ENCODE measurements at regions not wholly inside any gene's neighbourhood (a gene's known extent, or its start where the extent isn't known, plus 50 kb on each side); places are given as distances from the start of the nearest gene placed in this dataset.

- ChIA-PET POLR2A (interaction anchor here (0.6 kb wide), 2 partner anchors 165 to 1784 kb away, joined by 4 read pairs; no protein-coding TSS in a partner anchor), RAD21 (ENCODE audit: unreplicated experiment) (no interaction called here), CTCF (interaction anchor here (0.8 kb wide), 1 partner anchor 19 kb away, joined by 3 read pairs; no protein-coding TSS in a partner anchor), SMC1A (ENCODE audit: uncharacterized antibody, unreplicated experiment) (interaction anchor here (0.8 to 1.3 kb wide), 3 partner anchors 19 to 732 kb away, joined by 3 to 4 read pairs (median 3); no protein-coding TSS in a partner anchor)
- Histone ChIP-seq H2AFZ (ENCODE audit: control insufficient read depth, low read depth, low read length) (no peak overlapping the region), H3K79me2 (ENCODE audit: control insufficient read depth, insufficient read depth, low read length) (no peaks in the 10 kb centered on the region), H3K27me3 (replicated peaks in 1 of 2; ENCODE audit: control insufficient read depth in 2 of 2, insufficient read depth in 2 of 2, low read length in 1 of 2) (no peaks in the 10 kb centered on the region), H3K4me2 (ENCODE audit: control insufficient read depth, insufficient read depth) (no peak overlapping the region), H3K4me3 (no peak overlapping the region), H3K9ac (ENCODE audit: control insufficient read depth, insufficient read depth, low read length) (no peak overlapping the region), H4K20me1 (ENCODE audit: control insufficient read depth, insufficient read depth) (no peaks in the 10 kb centered on the region), H3K36me3 (ENCODE audit: control insufficient read depth in 2 of 2, insufficient read depth in 2 of 2, low read length in 1 of 2) (no peaks in the 10 kb centered on the region), H3K4me1 (ENCODE audit: control insufficient read depth, insufficient read depth, low read length) (no peaks in the 10 kb centered on the region), H3K27ac (ENCODE audit: control insufficient read depth, insufficient read depth) (no peak overlapping the region), H3K9me3 (replicated peaks; ENCODE audit: control insufficient read depth, insufficient read depth, low read length) (no peaks in the 10 kb centered on the region)
- TF ChIP-seq, protein P1, sequence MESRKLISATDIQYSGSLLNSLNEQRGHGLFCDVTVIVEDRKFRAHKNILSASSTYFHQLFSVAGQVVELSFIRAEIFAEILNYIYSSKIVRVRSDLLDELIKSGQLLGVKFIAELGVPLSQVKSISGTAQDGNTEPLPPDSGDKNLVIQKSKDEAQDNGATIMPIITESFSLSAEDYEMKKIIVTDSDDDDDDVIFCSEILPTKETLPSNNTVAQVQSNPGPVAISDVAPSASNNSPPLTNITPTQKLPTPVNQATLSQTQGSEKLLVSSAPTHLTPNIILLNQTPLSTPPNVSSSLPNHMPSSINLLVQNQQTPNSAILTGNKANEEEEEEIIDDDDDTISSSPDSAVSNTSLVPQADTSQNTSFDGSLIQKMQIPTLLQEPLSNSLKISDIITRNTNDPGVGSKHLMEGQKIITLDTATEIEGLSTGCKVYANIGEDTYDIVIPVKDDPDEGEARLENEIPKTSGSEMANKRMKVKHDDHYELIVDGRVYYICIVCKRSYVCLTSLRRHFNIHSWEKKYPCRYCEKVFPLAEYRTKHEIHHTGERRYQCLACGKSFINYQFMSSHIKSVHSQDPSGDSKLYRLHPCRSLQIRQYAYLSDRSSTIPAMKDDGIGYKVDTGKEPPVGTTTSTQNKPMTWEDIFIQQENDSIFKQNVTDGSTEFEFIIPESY (IDR thresholded peaks at IDR 0.05), result no peak
- TF ChIP-seq RB1 (IDR thresholded peaks at IDR 0.05; ENCODE audit: borderline replicate concordance) (no peak), ZZZ3 (IDR thresholded peaks at IDR 0.05; ENCODE audit: control insufficient read depth, insufficient read length, low read depth) (no peak), NFIC (IDR thresholded peaks at IDR 0.05; ENCODE audit: low read depth, low read length) (no peak), IRF4 (IDR thresholded peaks at IDR 0.05; ENCODE audit: low read depth, low read length) (no peak), IKZF2 (IDR thresholded peaks at IDR 0.05) (no peak)
- TF ChIP-seq, protein P2, sequence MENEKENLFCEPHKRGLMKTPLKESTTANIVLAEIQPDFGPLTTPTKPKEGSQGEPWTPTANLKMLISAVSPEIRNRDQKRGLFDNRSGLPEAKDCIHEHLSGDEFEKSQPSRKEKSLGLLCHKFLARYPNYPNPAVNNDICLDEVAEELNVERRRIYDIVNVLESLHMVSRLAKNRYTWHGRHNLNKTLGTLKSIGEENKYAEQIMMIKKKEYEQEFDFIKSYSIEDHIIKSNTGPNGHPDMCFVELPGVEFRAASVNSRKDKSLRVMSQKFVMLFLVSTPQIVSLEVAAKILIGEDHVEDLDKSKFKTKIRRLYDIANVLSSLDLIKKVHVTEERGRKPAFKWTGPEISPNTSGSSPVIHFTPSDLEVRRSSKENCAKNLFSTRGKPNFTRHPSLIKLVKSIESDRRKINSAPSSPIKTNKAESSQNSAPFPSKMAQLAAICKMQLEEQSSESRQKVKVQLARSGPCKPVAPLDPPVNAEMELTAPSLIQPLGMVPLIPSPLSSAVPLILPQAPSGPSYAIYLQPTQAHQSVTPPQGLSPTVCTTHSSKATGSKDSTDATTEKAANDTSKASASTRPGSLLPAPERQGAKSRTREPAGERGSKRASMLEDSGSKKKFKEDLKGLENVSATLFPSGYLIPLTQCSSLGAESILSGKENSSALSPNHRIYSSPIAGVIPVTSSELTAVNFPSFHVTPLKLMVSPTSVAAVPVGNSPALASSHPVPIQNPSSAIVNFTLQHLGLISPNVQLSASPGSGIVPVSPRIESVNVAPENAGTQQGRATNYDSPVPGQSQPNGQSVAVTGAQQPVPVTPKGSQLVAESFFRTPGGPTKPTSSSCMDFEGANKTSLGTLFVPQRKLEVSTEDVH (IDR thresholded peaks at IDR 0.05; ENCODE audit: low read depth, partially characterized antibody), result no peak
- TF ChIP-seq, protein P3, sequence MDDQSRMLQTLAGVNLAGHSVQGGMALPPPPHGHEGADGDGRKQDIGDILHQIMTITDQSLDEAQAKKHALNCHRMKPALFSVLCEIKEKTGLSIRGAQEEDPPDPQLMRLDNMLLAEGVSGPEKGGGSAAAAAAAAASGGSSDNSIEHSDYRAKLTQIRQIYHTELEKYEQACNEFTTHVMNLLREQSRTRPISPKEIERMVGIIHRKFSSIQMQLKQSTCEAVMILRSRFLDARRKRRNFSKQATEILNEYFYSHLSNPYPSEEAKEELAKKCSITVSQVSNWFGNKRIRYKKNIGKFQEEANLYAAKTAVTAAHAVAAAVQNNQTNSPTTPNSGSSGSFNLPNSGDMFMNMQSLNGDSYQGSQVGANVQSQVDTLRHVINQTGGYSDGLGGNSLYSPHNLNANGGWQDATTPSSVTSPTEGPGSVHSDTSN (IDR thresholded peaks at IDR 0.05; ENCODE audit: insufficient replicate concordance, low read depth, low read length), result no peak
- no peak for FAIRE-seq
- intact Hi-C loops (cut with micrococcal nuclease; ENCODE audit: unreplicated experiment), result no loop called here
- in situ Hi-C loops (cut with MboI), result no loop called here
- no peak for DNase-seq (ENCODE audit: low read depth, low spot score)
- 19% methylated on average over 2 of the region's 2 CpGs for WGBS (ENCODE audit: insufficient coverage, insufficient replicate concordance, low lambda C conversion rate, missing lambda C conversion rate)
- no peak for ATAC-seq
- BruUV-seq (replicated peaks), result no TSS peak
Measured at GRCh38 chr4:180808862-180809261, 1434.3 kb upstream of the TENM3 start.

Data from GM12878 (cell line).